K562 (cell line): ENCODE measurements at regions not wholly inside any gene's neighbourhood (a gene's known extent, or its start where the extent isn't known, plus 50 kb on each side); places are given as distances from the start of the nearest gene placed in this dataset.

Experiments used
- CBX2 ChIP-seq: fragments of 200-600 bp; sonication (generic); IDR thresholded peaks from one replicate; pipeline ENCODE4 v1.6.1; 2012; ENCODE audit warnings: mild to moderate bottlenecking, low read length, inconsistent platforms; ENCODE audit not compliant: insufficient read depth, poor library complexity, severe bottlenecking
- CBX3 ChIP-seq, 2 experiments: IDR thresholded peaks; 1 replicate in 1 of 2; 2 replicates in 1 of 2; pipeline ENCODE4 v1.6.1; 2012; ENCODE audit warnings: inconsistent platforms in 2 of 2, low read length in 2 of 2, borderline replicate concordance in 1 of 2, control low read depth in 1 of 2
- KHSRP ChIP-seq: fragments of 450-650 bp; IDR thresholded peaks from 2 replicates; pipeline ENCODE4 v1.6.1; 2017
- LCOR ChIP-seq: sonication (generic); formaldehyde crosslinking; IDR thresholded peaks from 2 replicates; pipeline ENCODE4 v1.8.0; 2022; ENCODE audit warnings: mild to moderate bottlenecking, missing genetic modification reagents
- MTF1 ChIP-seq: fragments of 250-450 bp; sonication (Bioruptor Pico); IDR thresholded peaks from 2 replicates; pipeline ENCODE4 v1.9.0; 2021; ENCODE audit warnings: moderate library complexity, mild to moderate bottlenecking, inconsistent platforms, borderline replicate concordance
- NR1H2 ChIP-seq: sonication (generic); formaldehyde crosslinking; IDR thresholded peaks from 2 replicates; pipeline ENCODE4 v1.4.0; 2020; ENCODE audit warnings: mild to moderate bottlenecking, missing genetic modification reagents
- SMAD1 ChIP-seq: fragments of 150-350 bp; IDR thresholded peaks from 2 replicates; pipeline ENCODE4 v1.6.1; 2014; ENCODE audit warnings: low read length, low read depth; ENCODE audit not compliant: partially characterized antibody
- TEAD2 ChIP-seq: fragments of 450-650 bp; IDR thresholded peaks from 2 replicates; pipeline ENCODE4 v1.6.1; 2016; ENCODE audit warnings: missing genetic modification characterization, control low read depth, missing compliant biosample characterization
- ZC3H8 ChIP-seq: fragments of 450-650 bp; IDR thresholded peaks from 2 replicates; pipeline ENCODE4 v1.6.1; 2017
- ZNF347 ChIP-seq: fragments of 450-650 bp; formaldehyde crosslinking; IDR thresholded peaks from 2 replicates; pipeline ENCODE4 v1.4.0; 2020; ENCODE audit warnings: low read depth, mild to moderate bottlenecking, moderate library complexity
- ZNF589 ChIP-seq: fragments of 200-800 bp; sonication (Bioruptor generic); IDR thresholded peaks from 2 replicates; pipeline ENCODE4 v1.6.1; 2016; ENCODE audit warnings: low read depth, missing genetic modification characterization, missing compliant biosample characterization
- ZNF76 ChIP-seq: fragments of 250-450 bp; sonication (Bioruptor Pico); IDR thresholded peaks from 2 replicates; pipeline ENCODE4 v1.4.0; 2020; ENCODE audit warnings: mild to moderate bottlenecking, moderate library complexity, borderline replicate concordance
- TF ChIP-seq, protein P1 (sequence below): sonication (generic); formaldehyde crosslinking; IDR thresholded peaks from 2 replicates; pipeline ENCODE4 v1.8.0; 2023; ENCODE audit warnings: missing genetic modification reagents, mild to moderate bottlenecking, borderline replicate concordance
- TF ChIP-seq, protein P2 (sequence below): fragments of 250-450 bp; sonication (Bioruptor Pico); IDR thresholded peaks from 2 replicates; pipeline ENCODE4 v1.5.0; 2020; ENCODE audit warnings: mild to moderate bottlenecking, borderline replicate concordance
- TF ChIP-seq, protein P3 (sequence below): sonication (generic); formaldehyde crosslinking; IDR thresholded peaks from 2 replicates; pipeline ENCODE4 v1.8.0; 2022; ENCODE audit warnings: missing genetic modification reagents, mild to moderate bottlenecking, moderate library complexity, borderline replicate concordance
- TF ChIP-seq, protein P4 (sequence below): fragments of 250-450 bp; sonication (Bioruptor Pico); IDR thresholded peaks from 2 replicates; pipeline ENCODE4 v1.9.0; 2021; ENCODE audit warnings: mild to moderate bottlenecking, inconsistent platforms

DNA sequence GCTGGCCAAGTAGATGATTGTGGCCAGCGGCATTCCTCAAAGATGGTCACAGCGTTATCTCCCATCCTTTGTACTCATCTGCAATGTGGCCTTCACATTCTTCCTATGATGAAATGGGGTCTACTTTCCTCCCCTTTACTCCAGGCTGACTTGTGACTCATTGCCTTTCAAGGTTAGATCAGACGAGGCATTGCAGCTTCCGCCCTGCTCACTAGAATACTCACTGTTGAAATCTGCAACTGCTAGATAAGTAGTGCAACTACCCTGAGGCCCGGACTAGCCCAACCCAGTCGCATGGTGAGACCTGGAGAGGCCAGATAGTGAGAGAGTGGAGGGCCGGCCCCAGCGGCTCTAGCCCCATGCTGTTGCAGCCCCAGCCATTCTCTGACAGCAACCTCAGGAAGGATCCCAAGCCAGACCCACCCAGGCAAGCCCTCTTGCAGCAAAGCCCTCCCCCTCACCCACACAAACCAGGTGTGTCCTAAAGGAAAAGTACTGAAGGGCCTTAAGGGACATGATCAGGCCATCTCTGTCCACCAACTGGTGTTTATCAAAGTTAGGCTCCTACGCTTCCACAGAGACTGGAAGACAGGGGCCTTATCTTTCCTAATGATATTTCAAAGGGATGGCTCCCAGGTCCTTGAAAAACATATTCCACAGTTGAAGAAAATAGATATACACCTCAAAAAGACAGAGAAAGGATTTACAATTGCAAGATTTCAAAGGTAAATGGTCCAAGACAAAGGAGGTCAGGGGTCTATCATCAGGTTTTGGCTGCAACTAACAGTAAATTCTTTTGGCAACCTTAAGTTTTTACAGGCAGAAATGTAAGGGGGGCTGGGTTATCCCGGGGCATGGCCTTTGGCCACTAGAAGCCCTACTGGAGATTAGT, 107.2 kb upstream of the TRIM24 start (continued):
- TF ChIP-seq, protein P1, sequence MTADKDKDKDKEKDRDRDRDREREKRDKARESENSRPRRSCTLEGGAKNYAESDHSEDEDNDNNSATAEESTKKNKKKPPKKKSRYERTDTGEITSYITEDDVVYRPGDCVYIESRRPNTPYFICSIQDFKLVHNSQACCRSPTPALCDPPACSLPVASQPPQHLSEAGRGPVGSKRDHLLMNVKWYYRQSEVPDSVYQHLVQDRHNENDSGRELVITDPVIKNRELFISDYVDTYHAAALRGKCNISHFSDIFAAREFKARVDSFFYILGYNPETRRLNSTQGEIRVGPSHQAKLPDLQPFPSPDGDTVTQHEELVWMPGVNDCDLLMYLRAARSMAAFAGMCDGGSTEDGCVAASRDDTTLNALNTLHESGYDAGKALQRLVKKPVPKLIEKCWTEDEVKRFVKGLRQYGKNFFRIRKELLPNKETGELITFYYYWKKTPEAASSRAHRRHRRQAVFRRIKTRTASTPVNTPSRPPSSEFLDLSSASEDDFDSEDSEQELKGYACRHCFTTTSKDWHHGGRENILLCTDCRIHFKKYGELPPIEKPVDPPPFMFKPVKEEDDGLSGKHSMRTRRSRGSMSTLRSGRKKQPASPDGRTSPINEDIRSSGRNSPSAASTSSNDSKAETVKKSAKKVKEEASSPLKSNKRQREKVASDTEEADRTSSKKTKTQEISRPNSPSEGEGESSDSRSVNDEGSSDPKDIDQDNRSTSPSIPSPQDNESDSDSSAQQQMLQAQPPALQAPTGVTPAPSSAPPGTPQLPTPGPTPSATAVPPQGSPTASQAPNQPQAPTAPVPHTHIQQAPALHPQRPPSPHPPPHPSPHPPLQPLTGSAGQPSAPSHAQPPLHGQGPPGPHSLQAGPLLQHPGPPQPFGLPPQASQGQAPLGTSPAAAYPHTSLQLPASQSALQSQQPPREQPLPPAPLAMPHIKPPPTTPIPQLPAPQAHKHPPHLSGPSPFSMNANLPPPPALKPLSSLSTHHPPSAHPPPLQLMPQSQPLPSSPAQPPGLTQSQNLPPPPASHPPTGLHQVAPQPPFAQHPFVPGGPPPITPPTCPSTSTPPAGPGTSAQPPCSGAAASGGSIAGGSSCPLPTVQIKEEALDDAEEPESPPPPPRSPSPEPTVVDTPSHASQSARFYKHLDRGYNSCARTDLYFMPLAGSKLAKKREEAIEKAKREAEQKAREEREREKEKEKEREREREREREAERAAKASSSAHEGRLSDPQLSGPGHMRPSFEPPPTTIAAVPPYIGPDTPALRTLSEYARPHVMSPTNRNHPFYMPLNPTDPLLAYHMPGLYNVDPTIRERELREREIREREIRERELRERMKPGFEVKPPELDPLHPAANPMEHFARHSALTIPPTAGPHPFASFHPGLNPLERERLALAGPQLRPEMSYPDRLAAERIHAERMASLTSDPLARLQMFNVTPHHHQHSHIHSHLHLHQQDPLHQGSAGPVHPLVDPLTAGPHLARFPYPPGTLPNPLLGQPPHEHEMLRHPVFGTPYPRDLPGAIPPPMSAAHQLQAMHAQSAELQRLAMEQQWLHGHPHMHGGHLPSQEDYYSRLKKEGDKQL, result no peak
- TF ChIP-seq, protein P2, sequence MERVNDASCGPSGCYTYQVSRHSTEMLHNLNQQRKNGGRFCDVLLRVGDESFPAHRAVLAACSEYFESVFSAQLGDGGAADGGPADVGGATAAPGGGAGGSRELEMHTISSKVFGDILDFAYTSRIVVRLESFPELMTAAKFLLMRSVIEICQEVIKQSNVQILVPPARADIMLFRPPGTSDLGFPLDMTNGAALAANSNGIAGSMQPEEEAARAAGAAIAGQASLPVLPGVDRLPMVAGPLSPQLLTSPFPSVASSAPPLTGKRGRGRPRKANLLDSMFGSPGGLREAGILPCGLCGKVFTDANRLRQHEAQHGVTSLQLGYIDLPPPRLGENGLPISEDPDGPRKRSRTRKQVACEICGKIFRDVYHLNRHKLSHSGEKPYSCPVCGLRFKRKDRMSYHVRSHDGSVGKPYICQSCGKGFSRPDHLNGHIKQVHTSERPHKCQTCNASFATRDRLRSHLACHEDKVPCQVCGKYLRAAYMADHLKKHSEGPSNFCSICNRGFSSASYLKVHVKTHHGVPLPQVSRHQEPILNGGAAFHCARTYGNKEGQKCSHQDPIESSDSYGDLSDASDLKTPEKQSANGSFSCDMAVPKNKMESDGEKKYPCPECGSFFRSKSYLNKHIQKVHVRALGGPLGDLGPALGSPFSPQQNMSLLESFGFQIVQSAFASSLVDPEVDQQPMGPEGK (CRISPR knock-in tag), result no peak
- TF ChIP-seq ZNF589 (CRISPR knock-in tag) (peak; percentile 91), LCOR (CRISPR knock-in tag) (peak; percentile 98), CBX2 (no peak), KHSRP (peak; percentile 78; the same call in 1 of the 2 replicates), TEAD2 (peak; percentile 72; the same call in 1 of the 2 replicates), MTF1 (CRISPR knock-in tag) (no peak), ZC3H8 (peak; percentile 80; the same call in 1 of the 2 replicates), NR1H2 (CRISPR knock-in tag) (no peak), CBX3 (IDR thresholded peaks at IDR 0.05; ENCODE audit: borderline replicate concordance in 1 of 2, low read length in 2 of 2) (peak; percentile 48 to 97), ZNF76 (CRISPR knock-in tag) (no peak), SMAD1 (peak; percentile 96), ZNF347 (CRISPR knock-in tag) (no peak)
- TF ChIP-seq, protein P3, sequence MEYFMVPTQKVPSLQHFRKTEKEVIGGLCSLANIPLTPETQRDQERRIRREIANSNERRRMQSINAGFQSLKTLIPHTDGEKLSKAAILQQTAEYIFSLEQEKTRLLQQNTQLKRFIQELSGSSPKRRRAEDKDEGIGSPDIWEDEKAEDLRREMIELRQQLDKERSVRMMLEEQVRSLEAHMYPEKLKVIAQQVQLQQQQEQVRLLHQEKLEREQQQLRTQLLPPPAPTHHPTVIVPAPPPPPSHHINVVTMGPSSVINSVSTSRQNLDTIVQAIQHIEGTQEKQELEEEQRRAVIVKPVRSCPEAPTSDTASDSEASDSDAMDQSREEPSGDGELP (CRISPR knock-in tag), result peak; percentile 92
- TF ChIP-seq, protein P4, sequence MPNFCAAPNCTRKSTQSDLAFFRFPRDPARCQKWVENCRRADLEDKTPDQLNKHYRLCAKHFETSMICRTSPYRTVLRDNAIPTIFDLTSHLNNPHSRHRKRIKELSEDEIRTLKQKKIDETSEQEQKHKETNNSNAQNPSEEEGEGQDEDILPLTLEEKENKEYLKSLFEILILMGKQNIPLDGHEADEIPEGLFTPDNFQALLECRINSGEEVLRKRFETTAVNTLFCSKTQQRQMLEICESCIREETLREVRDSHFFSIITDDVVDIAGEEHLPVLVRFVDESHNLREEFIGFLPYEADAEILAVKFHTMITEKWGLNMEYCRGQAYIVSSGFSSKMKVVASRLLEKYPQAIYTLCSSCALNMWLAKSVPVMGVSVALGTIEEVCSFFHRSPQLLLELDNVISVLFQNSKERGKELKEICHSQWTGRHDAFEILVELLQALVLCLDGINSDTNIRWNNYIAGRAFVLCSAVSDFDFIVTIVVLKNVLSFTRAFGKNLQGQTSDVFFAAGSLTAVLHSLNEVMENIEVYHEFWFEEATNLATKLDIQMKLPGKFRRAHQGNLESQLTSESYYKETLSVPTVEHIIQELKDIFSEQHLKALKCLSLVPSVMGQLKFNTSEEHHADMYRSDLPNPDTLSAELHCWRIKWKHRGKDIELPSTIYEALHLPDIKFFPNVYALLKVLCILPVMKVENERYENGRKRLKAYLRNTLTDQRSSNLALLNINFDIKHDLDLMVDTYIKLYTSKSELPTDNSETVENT (CRISPR knock-in tag), result 0 out of 2 replicates have a peak, but pooled peaks have one; percentile 3
